LoVo (cell line): ENCODE measurements at regions not wholly inside any gene's neighbourhood (a gene's known extent, or its start where the extent isn't known, plus 50 kb on each side); places are given as distances from the start of the nearest gene placed in this dataset.

Experiments used
- DNase-seq: peaks from one replicate; pipeline ENCODE4 v3.0.0-alpha.2; 2016; ENCODE audit warnings: low spot score

GRCh38 chr13:34628209-34628682, 313.8 kb upstream of the NBEA start:
- DNase-seq, result no peak

DNA sequence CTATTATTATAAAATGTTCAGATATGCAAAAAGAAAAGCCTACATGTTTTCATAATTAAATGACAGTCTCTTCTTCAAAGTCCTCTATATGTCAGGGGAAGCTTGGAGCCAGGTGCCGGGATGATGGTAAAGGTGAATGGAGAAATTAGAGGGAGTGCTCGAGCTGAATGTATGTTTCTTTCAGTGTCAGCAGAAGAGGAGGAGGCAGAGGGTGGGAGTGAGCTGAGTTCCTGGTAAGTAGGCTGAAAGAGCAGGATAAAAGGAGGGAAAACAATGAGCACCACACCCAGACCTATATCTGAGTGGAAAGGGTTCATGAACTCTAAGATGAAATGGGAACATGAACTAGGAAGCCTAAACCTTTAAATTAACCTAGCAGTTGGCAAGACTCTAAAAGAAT, 307.6 kb upstream of the NBEA start:
- no peak for DNase-seq

DNA sequence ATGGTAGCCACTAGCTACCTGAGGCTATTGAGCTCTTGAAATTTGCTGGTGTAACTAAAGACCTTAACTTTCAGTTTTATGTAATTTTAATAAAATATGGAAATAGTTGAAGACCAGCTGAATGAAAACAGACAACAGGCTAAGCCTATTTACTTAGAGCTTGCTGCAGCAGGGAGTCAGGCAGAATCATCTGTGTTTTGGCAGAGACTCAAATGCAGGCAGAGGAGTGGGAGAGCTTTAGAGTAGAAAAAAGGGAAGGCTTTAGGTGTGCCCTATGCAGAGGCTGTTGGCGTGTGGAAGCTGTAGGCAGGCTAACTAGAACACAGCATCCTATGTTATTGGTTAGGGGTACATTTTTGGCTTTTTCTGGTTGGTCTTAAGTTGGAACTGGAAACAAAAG, 304.9 kb upstream of the NBEA start:
- no peak for DNase-seq

DNA sequence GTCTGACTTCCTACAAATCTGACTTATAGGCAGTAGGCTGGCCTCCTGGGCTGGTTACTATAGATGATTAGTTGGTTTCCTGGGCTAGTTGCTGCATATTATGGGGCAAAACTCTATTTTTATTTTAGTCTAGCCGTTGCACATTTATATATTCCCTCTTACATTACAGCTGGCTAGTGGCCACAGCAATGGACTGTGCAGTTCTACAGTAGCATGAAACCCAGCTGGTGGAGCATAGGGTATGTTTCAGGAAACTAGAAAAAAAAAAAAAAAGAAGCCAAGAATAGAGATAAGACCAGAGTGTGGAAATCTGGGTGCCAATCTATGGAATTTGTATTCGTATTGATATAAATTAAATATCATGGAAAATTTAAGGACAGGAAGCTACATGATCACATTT, 304.4 kb upstream of the NBEA start:
- no peak for DNase-seq

- DNase-seq, result no peak
These were observed 303.2 kb upstream of the NBEA start for GRCh38 chr13:34638897-34639296.

DNA sequence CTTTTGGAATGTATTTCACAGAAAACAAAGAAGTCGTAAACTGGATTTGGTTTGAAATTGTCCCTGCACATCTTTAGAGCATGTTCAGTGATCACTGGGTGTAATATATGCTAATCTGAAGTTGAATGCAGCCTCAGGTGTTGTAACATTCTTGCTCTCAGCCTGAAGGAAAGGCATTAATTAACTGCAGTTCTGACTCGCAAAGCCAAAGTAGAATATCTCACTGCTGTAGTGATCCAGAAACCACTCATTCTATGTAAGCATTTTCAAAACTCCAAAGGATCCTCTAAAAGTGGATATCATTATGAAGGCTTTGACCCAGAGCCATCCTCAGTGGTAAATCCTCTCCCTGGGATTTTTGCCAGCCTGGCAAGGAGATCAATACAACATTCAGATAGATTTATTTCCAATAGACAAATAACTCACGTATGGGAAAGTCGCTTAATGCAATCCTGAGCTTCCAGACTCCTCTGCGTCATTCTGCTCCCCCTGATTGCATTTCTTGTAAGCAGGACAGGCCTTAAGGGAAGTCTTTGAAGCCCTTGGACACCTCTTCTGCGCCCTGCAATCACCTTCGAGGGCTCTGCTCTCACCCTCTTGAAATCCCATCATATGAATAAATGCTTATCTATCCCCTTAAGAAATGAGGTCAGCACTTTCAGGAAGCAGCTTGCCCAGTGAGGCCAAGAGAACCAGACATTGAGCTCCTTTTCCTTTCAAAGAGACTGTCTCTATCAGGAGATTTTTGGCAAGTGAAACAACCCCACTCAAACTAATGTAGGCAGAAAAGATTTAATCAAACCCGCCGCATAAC, 301.7 kb upstream of the NBEA start:
- DNase-seq, result no peak

DNA sequence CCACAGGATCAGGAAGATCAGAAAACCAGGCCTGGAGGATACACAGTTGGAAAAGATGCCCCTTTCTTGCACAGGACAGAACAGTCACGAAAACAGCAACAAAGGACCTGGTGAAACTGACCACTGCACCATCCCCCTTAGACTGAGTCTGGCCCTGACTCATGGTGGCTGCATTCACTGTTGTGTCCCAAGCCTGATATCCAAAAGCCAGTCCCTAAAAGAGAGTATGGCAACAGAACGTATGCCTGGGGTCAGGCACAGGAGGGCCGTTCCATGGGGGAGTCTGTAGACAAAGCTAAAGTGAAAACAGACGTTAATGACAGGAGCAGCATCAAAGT, 301.1 kb upstream of the NBEA start:
- DNase-seq, result no peak

DNA sequence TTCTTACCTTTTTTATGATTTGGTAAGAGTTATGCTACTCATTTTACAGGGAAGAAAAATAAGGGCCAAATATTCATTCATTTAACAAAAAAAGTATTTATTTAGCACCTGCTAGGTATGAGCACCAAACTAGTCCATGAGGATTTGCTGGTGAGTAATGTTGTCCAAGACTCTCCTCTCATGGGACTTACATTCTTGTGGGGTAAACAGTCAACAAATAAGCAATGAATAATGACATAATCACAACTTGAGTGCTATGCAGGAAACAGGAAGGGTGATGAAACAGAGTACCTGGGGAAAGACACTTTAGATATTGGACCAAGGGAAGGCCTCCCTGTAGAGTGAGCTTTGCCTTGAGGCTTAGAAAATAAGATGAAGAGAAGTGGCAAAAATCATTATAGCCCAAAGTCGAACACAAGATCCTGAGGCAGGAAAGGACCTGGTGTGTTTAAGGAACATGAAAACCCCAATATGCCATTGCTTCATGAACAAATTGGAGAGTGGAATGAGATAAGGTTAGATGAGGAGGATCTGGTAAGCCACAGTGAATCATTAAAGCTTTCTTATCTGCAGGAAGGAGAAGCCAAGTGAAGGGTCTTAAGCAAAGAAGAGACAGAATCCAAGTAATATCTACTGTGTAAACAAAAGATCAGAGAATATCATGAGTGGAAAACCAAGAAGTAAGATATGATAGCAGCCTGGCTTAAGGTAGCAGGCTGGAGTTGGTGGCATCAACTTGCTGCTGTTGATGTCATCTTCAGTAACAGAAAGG, 294.5 kb upstream of the NBEA start:
- no peak for DNase-seq

DNA sequence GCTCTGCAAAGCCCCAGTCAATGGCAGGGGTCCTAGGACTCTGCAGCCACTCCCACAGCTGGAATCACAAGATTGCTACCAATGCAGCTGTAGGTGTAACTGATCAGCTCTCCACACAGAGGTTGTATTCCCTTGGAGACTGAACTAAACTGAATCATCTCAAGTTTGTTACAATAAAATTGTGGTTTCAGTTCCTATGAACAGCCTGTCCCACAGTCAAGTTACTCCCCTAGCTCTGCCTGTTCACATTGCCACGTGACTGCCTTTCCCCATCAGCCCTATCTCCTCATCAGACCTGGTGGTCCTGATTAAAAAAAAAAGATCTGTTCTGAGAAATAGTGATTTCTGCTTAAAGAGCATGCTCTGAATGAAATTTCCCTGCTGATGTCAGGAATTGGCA, 287.9 kb upstream of the NBEA start:
- no peak for DNase-seq

DNA sequence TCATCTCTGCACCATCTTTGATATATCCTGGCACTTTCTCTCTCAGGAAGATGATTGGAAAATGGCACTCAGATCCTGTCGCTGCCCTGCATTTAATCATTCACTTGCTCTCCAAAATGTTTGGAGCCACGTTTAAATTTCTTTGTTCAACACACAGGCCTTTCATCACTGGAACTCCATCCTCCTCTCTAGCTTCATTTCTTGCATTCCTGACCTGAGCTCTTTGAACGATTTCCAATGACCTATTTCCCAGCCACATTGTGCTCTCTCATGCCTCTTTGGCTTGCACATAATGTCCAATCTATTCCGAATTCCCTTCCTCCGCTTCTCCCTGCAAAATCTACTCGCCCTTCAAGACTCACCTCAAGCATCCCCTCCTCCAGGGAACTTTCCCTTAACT, 287.4 kb upstream of the NBEA start:
- DNase-seq, result no peak

- DNase-seq, result no peak
These were observed 286.5 kb upstream of the NBEA start for GRCh38 chr13:34655554-34655953.

DNA sequence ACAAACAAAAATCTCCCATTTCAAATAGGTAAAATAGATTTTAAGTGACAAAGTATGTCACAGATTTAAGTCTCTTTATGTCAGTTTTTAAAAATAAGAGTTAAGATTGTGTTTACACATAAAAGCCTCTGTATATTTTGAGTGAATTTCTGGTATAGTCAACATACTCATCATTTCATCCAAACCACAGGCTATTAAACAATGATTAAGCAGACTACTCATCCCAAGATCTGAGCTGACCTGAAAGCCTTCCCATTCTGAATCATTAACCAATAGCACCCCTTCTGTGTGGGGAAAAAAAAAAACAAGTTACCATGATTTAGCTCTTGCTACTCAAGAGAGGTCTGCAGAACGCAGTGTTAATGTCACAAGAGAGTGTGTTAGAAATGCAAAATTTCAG, 284.4 kb upstream of the NBEA start:
- DNase-seq, result no peak

DNA sequence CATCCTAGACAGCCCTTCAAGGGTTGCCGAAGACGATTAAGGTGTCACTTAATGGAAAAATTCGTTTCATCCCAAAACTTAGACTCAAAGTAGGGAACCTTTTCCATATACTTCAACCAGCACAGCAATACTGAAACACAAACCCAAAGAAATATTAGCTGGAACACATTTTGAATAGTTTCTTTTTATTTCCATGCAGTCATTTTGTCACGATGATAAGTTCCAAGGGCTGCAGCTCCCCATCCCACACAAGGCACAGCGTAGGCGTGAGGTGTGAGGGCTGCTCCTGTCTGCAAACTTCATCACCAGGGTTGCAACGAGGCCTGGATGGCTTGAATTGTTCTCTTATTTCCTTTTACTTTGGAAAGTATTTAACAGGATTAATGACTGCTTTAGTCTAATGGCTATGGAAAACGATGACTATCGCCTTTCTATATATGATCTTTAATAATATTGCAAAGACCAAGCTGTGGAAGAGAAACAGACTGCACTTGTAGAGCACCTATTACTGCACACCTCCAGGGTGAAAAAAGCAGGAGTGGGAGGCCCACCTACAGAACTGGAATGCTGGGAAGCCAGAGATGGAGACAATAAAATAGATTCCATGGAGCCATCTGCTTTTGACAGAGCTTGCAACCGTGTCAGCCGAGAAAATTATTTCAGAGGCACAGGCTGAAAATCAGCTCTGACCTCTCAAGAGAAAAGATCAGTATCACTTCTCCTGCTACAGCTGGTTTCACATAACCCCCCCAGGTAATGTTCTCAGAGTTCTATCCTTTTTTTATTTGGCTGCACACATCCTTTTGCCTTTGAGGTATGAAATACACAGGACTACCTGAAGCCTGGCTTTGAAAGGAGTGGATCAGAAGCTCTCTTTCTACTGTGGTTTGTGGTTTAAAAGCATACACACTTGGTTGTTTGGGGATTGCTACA, 274.5 kb upstream of the NBEA start:
- no peak for DNase-seq

DNA sequence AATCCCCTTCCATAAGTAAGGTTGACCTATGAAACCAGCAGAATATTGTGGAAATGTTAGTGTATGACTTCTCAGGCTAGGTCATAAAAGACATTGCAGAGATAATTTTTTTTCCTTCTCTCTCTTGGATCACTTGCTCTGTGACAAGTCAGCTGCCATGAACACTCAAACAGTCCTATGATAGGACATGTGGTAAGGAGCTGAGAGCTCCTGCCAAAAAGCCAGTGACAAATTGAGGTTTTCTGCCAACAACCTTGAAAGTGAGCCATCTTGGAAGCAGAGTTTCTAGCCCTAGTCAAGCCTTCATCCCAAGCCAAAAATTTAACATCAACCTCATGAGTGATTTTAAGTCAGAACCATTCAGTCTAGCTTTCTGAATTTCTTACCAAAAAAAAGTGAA, 270.9 kb upstream of the NBEA start:
- DNase-seq, result no peak

DNA sequence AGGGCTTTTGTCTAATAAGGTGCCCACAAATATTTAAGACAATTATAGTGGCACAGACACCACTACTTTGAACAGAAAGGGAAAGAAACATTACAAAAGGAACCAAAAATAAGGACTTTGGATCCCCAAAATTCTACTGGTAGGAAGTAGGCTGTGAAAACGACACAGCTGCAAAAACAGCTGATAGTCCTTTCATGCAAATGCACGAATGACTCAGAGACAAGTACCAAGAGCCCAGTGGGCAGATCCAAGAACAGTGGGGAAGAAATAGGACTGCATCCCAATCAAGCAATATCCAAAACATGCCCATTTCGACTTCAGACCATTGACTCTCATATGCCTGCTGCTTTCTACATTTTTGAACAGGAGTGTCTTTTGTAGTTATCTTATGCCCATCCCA, 269.4 kb upstream of the NBEA start:
- no peak for DNase-seq

DNA sequence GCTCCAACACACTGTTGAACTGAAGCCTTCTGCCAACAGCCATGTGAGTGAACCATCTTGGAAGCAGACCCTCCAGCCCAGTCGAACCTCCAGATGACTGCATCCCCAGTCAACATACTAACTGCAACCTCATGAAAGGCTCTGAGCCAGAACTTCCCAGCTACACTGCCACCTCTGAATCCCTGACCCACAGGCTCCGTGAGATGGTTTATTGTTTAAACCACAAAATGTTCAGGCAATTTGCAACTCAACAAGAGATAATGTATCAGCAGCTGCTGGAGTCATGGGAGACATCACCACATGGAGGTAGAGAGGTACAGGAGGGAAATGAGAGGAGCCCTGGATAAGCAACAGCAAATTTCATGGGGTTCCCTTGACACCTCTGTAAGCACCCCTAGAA, 266.4 kb upstream of the NBEA start:
- no peak for DNase-seq

- no peak for DNase-seq
These were observed 263.9 kb upstream of the NBEA start for GRCh38 chr13:34678154-34678553.

DNA sequence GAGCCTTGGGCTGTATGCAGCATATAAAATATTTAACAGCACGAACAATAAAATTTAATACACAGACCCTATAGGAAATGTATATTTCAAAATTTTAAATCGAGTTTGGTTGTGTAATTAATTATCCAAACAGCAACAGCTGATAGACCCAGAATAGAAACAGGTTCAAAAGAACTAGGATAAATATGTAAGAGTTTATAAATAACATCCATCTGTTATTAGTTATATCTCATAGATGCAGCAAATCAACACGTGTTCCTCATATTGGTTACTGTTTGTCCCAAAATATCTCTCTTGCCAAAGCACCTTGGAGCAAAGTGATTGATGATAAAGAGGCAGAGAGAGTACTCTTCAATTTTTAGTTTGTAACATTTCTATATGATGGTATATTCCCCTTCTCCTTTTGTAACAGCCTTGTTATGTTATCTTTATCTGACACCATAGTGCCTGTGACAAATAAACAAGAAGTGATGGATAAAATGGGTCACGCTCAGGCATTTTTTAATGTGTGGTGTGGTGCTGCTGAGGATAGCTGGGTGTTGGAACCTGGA, 260.6 kb upstream of the NBEA start:
- no peak for DNase-seq

DNA sequence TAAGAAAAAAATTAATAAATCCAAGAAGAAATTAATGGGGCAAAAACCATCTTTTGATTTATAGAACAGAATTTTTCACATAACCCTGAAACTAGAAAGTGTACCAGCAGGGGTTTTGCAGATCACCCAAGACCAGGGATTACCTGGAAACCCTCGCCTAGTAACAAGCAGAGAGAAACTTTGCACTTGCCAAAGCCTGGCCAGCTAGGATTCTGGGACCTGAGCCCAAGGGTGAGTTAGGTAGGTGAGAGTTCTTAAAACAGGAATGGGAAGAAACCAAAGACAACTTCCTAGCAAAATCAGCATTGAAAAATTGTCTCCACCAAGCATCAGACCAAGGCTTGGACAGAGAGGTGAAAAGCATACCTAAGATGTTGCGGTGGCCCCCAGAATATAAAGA, 247.0 kb upstream of the NBEA start:
- DNase-seq, result no peak

GRCh38 chr13:34696296-34696695, 245.8 kb upstream of the NBEA start:
- no peak for DNase-seq

DNA sequence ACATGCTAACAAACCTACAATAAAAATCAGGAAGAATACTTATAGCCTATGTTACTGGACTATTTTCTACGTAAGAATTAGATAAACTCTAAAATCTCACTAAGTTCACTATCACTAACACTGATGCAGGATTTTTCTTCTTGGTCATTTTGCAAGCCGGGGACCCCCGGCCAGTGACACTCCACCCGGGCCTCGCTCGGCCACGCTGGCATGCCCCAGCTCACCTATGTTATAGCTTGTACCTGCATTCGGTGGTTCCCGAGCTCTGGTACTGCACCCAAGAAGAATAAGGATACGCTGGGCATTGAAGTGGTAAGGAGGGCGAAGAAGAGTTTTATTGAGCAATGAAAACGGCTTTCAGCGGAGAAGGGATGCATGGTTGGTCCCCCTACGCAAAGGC, 245.3 kb upstream of the NBEA start:
- DNase-seq, result no peak

GRCh38 chr13:34698945-34699344, 243.1 kb upstream of the NBEA start:
- DNase-seq, result no peak
